HG03097 (cell line): ENCODE measurements at regions not wholly inside any gene's neighbourhood (a gene's known extent, or its start where the extent isn't known, plus 50 kb on each side); places are given as distances from the start of the nearest gene placed in this dataset.
"Not testable (repeated sequence)": the region's sequence is repeated elsewhere in the genome, so short reads cannot be mapped to it uniquely, and the experiment has no call there.

Experiments
- ATAC-seq: cut with Tn5 transposase; IDR thresholded peaks from one replicate; pipeline ENCODE4 v1.9.1; 2021; ENCODE audit not compliant: unreplicated experiment, low FRiP score

GRCh38 chr9:108766626-108767161, 89.1 kb downstream of the ACTL7B start:
- ATAC-seq = no peak

DNA sequence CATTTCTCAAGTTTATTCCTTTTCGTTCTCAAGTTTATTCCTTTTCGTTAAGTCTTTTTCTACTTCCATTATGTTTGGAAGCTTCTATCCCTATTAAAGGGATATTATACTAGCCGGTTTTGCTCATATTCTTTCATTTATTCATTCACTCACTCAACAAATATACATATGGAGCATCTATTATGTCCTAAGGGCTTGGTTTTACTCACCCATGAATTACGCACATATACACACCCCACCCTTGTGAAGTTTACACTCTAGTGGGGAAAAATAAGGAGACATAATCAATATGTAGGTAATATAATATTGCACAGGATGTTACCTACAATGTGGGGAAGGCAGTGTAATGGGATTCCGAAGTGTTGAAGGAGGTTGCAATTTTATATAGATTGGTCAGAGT, 90.5 kb downstream of the ACTL7B start:
- no peak for ATAC-seq

- no peak for ATAC-seq
Observed at GRCh38 chr9:108762348-108763055, 93.3 kb downstream of the ACTL7B start.

DNA sequence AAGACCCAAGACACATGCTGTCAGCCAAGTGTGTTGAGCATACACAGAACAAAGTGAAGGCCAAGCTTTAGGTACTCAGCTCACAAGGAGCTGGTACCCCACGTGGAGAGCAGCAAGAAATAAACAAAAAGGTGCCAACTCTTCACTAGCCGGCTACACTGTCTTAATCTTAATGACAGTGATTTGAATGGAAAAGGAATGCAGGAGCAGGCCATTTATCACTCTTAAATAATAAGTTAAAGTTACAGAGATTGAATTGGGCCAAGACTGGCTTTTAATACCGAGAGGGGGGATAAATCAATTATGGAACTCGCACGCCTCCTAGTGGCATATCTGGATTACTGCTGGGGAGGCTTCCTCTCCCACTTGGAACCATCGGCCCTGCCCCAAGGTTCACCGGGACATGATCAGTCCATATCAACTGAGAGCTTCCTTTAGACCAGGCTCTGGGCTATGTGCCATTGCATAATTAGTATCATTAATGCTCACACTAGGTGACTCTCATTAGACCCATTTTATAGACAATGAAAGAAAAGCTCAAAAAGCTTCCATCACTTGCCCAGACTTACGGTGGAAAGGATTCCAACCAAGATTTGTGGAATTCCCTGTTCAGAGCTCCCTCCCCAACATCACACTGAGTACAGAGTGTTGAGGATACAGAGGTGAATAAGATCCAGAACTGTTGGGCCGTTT, 94.0 kb downstream of the ACTL7B start:
- ATAC-seq = no peak

- ATAC-seq = no peak
Observed at GRCh38 chr9:108760841-108761240, 94.9 kb downstream of the ACTL7B start.

GRCh38 chr9:108759835-108760234, 96.0 kb downstream of the ACTL7B start:
- ATAC-seq = no peak

DNA sequence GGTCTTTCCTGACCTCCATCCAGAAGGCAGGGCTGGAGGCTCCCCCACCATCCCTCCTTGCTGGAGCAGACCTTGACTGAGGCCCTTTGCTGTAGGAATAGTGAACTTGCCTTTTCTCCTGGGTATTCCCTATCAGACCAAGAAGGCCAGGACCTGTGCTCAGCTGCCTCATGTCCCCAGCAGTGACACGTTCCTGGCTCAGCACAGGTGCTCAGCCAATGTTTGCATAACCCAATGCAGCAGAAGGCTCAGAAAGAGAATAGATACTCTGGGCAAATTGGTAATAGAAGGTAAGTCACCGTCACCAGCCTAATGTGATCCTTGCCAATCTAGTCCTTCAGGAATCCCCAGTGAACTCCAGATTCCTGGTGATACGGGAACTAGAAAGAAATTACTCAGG, 96.4 kb downstream of the ACTL7B start:
- ATAC-seq = no peak

- no peak for ATAC-seq
Observed at GRCh38 chr9:108756746-108757490, 98.9 kb downstream of the ACTL7B start.

GRCh38 chr9:108755979-108756378, 99.8 kb downstream of the ACTL7B start:
- ATAC-seq = no peak

DNA sequence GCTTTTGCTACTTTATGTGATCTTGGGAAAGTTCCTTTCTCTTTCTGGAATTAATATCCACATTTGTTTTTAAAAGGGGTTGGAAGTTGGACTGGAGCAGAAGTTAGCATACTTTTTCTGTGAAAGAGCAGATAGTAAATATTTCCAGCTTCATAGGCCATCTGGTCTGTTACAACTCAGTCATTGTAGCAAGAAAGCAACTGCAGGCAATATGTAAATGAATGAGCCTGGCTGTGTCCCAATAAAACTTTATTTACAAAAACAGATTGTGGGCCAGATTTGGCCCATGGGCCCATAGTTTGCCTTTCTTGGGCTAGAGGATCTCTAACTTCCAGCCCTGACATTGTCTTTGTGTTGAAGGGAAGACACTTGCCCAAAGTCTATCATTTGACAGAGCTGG, 104.4 kb downstream of the ACTL7B start:
- ATAC-seq = no peak

DNA sequence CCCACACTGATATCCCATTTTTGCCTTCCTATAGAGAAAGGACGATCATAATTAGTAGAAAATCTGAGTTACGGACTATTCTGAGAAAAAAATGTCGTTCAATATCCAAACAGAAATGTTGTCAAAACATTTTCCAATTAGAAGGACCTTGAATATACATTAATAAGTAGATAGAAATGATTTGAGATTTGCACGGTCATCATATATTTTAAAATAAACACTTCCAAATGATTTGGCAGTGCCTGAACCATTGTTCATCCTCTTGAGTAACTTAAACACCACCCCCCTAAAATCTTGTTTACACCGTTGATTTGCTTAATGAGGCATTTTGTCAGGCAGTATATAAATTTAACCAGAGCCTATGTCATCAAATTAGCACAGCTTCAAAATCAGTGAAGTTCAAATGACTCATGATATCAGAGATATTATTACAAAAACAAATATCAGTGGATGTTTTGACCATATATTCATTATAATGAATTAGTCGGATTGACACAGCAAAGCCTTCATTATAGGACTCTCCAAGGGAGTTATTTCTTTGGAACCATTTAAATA, 105.0 kb downstream of the ACTL7B start:
- no peak for ATAC-seq

DNA sequence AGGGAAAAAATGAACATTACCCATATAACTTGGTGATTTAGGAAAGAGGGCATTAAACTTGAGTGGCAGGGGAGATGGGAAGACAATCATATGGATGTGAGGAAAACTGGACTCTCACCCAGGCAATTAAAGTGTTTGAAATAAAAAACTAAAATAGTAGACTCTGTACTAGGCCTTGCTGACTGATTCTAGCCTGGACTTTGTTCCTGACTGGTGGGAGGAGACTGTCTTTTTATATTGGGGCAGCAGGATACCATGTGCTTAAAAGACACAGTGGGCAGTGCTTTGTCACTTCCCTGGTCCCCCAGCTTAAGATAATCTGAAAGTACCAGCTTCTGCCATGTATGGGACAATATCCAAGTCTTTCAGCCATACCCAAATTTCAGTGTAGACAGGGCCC, 107.0 kb downstream of the ACTL7B start:
- no peak for ATAC-seq

DNA sequence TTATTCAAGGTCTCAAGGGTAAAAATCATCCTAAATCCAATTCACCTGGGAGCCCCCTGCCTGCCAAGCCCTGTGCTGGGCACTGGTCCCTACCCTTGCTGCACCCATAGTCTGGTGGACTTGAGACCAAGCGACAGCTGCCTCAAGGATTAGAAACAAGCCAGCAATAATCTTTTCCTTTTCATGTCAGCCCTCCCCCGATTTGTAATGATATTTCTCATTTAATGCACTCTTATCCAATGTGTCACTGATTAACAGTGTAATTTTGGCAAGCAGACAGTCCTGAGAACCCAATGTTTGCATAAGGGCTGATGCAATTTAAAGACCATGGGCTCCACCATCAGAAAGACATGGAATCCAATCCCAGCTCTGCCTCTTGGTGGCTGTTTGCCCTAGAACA, 108.9 kb downstream of the ACTL7B start:
- ATAC-seq = no peak

DNA sequence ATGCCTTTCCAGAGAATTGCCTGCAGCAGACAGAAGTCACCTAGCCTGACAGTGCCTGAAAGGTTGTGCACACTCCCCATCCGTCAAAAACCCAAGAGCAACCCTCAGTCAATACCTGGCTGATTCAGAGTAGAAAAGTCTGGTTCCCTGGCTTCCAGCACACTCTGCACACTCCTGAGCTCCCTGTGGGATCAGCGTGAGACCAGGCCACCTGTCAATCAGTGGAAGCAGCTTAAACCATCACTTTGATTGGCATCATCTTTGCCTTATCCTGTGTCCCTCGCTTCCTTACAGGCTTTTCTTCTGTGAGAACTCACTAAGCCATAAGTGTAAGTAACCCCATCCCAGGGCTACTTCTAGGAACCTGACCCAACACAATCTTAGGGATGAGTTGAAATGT, 109.8 kb downstream of the ACTL7B start:
- ATAC-seq = no peak

- ATAC-seq = no peak
Observed at GRCh38 chr9:108744641-108745040, 111.1 kb downstream of the ACTL7B start.

DNA sequence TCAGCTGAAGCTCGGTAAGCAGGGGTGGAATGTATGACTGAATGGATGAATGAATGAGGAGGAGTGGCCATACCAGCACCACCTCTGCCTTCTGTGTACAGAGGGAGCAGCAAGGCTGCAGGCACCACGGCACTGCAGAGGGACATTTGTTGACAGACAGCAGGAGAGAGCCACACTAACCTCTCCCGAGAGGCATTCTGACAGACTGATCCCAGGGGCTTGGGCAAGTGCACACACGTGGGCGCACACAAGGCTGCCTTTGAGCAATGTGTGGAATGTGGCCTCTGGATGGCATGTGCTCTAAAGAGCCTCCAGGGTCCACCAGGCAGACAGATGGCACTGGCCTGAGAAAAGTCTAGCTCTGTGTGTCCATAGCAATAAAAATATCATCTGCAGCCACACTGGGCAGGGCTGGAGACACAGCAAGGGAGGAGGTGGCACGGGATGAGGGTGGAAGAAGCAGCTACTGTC, 111.8 kb downstream of the ACTL7B start:
- ATAC-seq = no peak

- ATAC-seq = no peak
Observed at GRCh38 chr9:108743416-108743815, 112.4 kb downstream of the ACTL7B start.

- ATAC-seq = no peak
Observed at GRCh38 chr9:108742191-108742590, 113.6 kb downstream of the ACTL7B start.

GRCh38 chr9:108731292-108731691, 124.5 kb downstream of the ACTL7B start:
- ATAC-seq = not testable (repeated sequence)

DNA sequence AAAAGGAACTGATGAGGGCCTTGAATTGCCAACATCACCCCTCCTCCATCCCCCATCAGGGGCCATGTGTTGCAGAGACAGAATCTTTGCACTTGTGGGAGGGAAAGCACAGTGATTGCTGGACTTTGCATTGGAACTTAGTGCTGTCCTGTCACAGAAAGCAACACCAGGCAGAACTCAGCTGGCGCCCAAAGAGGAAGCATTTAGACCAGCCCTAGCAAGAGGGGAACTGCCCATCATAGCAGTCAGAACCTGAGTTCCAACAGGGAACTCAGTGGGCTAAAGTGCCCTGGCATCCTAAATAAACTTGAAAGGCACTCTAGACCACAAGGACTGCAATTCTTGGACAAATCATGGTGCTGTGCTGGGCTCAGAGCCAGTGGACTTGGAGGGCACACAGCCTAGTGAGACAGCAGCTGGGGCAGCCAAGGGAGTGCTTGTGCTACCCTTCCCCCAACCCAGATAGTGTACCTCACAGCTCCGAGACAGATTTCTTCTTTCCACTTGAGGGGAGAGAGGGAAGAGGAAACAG, 128.1 kb downstream of the ACTL7B start:
- ATAC-seq = no peak

DNA sequence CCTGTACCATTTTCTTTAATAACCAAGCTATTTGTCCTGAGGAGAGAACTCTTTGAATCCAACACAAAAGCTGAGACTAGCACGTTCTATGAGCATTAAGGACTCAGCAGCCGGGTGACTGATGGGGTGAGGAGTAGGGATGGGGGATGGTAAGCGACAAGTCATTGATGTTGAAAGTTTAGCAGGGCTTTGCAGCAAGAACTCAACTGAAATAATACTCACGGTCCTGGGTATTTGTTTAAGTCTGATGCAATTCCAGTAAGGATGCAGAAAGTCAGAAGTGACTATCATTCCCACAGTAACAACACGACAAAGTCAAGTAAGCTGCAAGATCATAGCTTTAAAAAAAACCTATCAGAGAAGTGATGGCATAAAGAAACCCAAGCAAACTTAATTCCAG, 131.1 kb downstream of the ACTL7B start:
- ATAC-seq = no peak
